Small intestine (tissue), 7 donors: ENCODE measurements at regions not wholly inside any gene's neighbourhood (a gene's known extent, or its start where the extent isn't known, plus 50 kb on each side); places are given as distances from the start of the nearest gene placed in this dataset.

ENCODE experiments used
- DNase-seq, 2 donors: peaks; one replicate each; pipeline versions ENCODE4 v3.0.0 to v3.0.0-alpha.2; 2013
- FAIRE-seq: peaks from 2 replicates; lab custom pipeline; 2012; peaks lifted over from hg19 to GRCh38; lab: Jason Lieb, UNC
- H3K27ac ChIP-seq, 3 donors: one replicate each; pipeline ENCODE4 v1.5.1; 2013; ENCODE audit warnings: low read length in 2 of 3, mild to moderate bottlenecking in 2 of 3, control low read depth in 1 of 3, inconsistent platforms in 1 of 3, low read depth in 1 of 3, moderate library complexity in 1 of 3
- H3K27me3 ChIP-seq, 3 donors: one replicate each; pipeline ENCODE4 v1.6.1; 2013; ENCODE audit warnings: low read length in 3 of 3, inconsistent platforms in 1 of 3; ENCODE audit not compliant: control insufficient read depth in 3 of 3, insufficient read depth in 3 of 3
- H3K36me3 ChIP-seq, 3 donors: one replicate each; pipeline ENCODE4 v1.6.1; 2013; ENCODE audit warnings: low read length in 3 of 3, inconsistent platforms in 1 of 3, low read depth in 1 of 3, mild to moderate bottlenecking in 1 of 3, moderate library complexity in 1 of 3; ENCODE audit not compliant: control insufficient read depth in 3 of 3, insufficient read depth in 2 of 3
- H3K4me1 ChIP-seq, 3 donors: one replicate each; pipeline ENCODE4 v1.6.1; 2013; ENCODE audit warnings: low read length in 2 of 3, inconsistent platforms in 1 of 3, low read depth in 1 of 3, mild to moderate bottlenecking in 1 of 3, moderate library complexity in 1 of 3; ENCODE audit not compliant: control insufficient read depth in 3 of 3, insufficient read depth in 2 of 3
- H3K4me3 ChIP-seq, 3 donors: one replicate each; pipeline ENCODE4 v1.5.1; 2013; ENCODE audit warnings: low read length in 3 of 3, control low read depth in 1 of 3, inconsistent platforms in 1 of 3, low read depth in 1 of 3, mild to moderate bottlenecking in 1 of 3, moderate library complexity in 1 of 3
- H3K9me3 ChIP-seq, 2 donors: one replicate each; pipeline ENCODE4 v1.6.1; 2013; ENCODE audit warnings: low read depth in 1 of 2, low read length in 1 of 2; ENCODE audit not compliant: control insufficient read depth in 2 of 2, insufficient read depth in 1 of 2
- WGBS, 3 donors: extraction: QIAGEN DNeasy Blood & Tissue Kit; methylation state at CpG; one replicate each; pipeline ENCODE4 v1.1.7; 2013; 5-methylcytosine and 5-hydroxymethylcytosine counted together
- donor health status: healthy with polysubstance abuse.
- donor health status: control.
- donor health status: control.
- donor health status: Bipolar disorder and iron deficiency.
- donor health status: healthy.

DNA sequence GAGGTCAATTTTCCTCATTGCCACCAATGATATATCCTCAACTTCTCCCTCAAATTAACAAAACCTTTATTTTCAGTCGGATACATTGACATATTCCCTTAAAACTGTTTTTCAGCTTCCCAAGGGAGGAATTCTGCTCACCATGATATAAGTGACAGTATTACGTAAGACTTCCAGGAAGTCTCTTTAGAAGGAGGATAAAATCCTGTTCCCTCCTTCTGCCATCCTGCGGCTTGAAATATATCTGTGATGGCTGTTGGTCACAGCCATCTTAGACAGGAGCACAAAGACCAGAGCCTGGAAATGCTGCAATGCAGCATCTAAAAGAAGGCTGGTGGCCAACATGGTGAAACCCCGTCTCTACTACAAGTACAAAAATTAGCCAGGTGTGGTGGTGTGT is 270.4 kb downstream of the GPATCH2 start:
- WGBS, 3 donors = 90 to 92% (median 92%) methylated on average over 4 of the region's 4 CpGs
- DNase-seq = no peak
- H3K9me3 ChIP-seq = no peaks in the 10 kb centered on the region
- H3K36me3 ChIP-seq = no peaks in the 10 kb centered on the region
- H3K27me3 ChIP-seq = no peaks in the 10 kb centered on the region
- no peak for FAIRE-seq
- no peak overlapping the region for H3K4me3 ChIP-seq
- H3K4me1 ChIP-seq = peaks cover 0 to 9% (median 0%) of the 10 kb centered on the region in 3 donors
- H3K27ac ChIP-seq = no peak overlapping the region

DNA sequence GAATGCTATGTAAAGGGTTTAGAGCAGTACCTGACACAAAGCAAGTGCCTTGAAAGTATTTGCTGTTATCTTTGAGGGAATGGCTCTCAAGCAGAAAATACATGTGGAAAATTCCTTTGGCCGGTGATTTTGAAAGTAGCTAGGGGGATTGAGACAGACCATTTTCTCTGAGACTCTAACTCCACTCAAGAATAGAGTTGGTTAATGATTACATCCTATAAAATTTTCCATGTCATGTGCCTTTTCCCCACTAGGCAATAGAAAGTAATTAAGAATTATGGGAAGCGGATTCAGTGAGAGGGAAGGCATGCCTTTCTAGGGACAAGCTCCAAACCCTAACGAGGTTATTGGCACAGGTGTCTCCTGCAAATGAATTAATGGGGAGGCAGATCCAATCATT is 276.0 kb downstream of the GPATCH2 start:
- peak; percentile 21 to 84 for DNase-seq
- Histone ChIP-seq H3K27me3 (no peaks in the 10 kb centered on the region), H3K9me3 (no peaks in the 10 kb centered on the region), H3K4me3 (no peak overlapping the region), H3K4me1 (peaks cover 4 to 24% (median 5%) of the 10 kb centered on the region in 3 donors), H3K36me3 (no peaks in the 10 kb centered on the region), H3K27ac (peak overlapping the region in 1 of 3 donors; percentile 75)
- WGBS, 3 donors = 18 to 62% (median 27%) methylated on average over 3 of the region's 3 CpGs
- FAIRE-seq = no peak

DNA sequence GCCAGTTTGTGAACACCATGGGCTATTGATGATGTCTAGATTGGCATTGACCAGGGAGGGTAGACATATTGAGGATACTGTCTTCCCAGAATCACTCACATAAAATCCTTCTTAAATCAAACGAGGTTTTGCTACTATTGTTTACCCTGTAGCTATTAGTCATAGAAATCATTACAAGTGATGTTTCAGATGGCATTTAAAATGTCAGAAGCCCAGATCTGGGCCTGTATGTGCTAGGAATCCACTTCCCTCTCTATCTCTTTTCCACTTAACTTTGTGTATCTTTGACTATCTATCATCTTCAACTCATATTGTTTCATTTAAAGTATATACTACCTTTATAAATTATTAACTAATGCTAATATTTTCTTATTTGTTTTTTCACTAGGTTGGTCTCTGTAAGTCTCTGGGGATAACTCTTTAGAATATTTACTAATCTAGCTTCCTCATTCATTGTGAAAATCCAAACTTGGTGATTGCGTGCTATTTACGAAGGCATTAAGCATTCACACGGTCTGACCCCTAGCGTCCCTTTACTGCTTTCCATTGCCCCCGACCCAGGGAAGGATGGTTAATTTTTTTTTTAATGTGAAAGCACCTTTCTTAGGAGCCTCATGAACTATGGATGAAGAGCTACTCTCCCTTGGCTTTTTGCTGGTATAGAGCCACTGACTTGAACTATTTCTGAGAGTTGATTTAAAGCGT is 281.8 kb downstream of the GPATCH2 start:
- H3K9me3 ChIP-seq = no peaks in the 10 kb centered on the region
- DNase-seq (no peak), FAIRE-seq (no peak)
- no peaks in the 10 kb centered on the region for H3K36me3 ChIP-seq
- H3K27me3 ChIP-seq = no peaks in the 10 kb centered on the region
- no peak overlapping the region for H3K4me3 ChIP-seq
- 63 to 70% (median 69%) methylated on average over 7 of the region's 7 CpGs for WGBS, 3 donors
- no peak overlapping the region for H3K27ac ChIP-seq
- H3K4me1 ChIP-seq = peaks cover 0 to 3% (median 0%) of the 10 kb centered on the region in 3 donors

DNA sequence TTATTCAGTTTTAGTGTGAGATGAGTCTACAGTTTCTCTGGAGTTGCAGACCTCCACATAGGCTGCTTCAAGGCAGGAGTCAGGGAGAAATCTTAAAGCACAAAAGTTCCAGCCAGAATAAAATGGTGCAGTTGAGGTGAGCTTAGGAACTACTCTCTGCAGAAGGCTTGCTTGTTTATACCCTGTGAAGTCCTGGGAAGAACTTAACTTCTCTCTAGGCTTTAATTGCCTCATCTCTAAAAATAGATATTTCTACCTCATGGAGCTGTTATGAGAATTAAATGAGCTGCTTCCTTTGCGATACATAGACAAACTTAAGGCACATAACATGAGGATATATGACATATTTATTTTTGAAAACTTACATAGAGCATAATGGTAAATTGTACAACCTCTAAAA is 286.2 kb downstream of the GPATCH2 start:
- H3K27me3 ChIP-seq = no peaks in the 10 kb centered on the region
- FAIRE-seq = no peak

DNA sequence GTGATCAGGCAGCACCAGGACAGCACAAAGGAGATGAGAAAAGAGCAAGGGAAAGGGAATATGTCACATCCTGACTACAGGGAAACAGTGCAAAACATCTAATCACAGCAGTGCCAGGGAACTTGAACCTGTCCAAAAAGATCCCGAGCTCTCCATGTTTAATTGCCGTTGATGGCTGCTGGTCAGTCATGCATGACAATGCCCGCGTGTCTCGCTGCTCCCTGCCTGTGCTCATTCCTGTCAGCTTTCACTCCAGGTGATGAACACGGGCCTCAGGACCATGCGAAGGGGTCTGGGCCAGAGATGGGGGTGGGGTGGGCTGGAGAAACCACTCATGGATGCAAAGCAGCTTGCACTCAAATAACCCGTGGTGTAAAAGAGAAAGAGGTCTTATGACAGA is 287.0 kb downstream of the GPATCH2 start:
- H3K4me3 ChIP-seq = no peak overlapping the region
- H3K4me1 ChIP-seq = no peaks in the 10 kb centered on the region
- no peaks in the 10 kb centered on the region for H3K36me3 ChIP-seq
- no peaks in the 10 kb centered on the region for H3K9me3 ChIP-seq
- H3K27ac ChIP-seq = no peak overlapping the region
- FAIRE-seq = no peak
- no peaks in the 10 kb centered on the region for H3K27me3 ChIP-seq
- DNase-seq = no peak
- 83 to 94% (median 86%) methylated on average over 8 of the region's 8 CpGs for WGBS, 3 donors

More for the DNA sequence above, 286.2 kb downstream of the GPATCH2 start:
- no peaks in the 10 kb centered on the region for H3K4me1 ChIP-seq
- H3K27ac ChIP-seq = no peak overlapping the region
- H3K9me3 ChIP-seq = no peaks in the 10 kb centered on the region
- WGBS, 3 donors = 91 to 100% (median 97%) methylated on average over 1 of the region's 1 CpG
- no peaks in the 10 kb centered on the region for H3K36me3 ChIP-seq
- H3K4me3 ChIP-seq = no peak overlapping the region
- no peak for DNase-seq

DNA sequence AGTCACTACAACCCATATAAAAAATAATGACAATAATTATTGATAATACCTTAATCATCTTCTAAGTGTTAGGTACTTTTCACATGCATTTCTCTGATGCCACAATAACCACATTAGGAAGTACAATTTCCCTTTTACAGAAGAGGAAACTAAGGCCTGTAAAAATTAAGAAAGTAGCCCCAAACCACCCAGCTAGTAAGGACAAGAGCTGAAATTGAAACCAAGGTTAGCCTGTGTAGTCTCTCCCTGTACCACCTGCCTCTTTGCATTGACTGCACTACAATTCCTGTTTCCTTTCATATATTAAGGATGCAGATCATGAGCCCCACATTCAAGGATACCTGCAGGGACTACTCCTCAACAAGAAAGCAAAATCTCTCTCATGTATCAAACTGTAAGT is 288.8 kb downstream of the GPATCH2 start:
- H3K4me3 ChIP-seq = no peak overlapping the region
- no peaks in the 10 kb centered on the region for H3K9me3 ChIP-seq
- no peak for FAIRE-seq
- H3K27ac ChIP-seq = no peak overlapping the region
- no peaks in the 10 kb centered on the region for H3K27me3 ChIP-seq
- no peaks in the 10 kb centered on the region for H3K36me3 ChIP-seq
- no peak for DNase-seq
- H3K4me1 ChIP-seq = no peaks in the 10 kb centered on the region

DNA sequence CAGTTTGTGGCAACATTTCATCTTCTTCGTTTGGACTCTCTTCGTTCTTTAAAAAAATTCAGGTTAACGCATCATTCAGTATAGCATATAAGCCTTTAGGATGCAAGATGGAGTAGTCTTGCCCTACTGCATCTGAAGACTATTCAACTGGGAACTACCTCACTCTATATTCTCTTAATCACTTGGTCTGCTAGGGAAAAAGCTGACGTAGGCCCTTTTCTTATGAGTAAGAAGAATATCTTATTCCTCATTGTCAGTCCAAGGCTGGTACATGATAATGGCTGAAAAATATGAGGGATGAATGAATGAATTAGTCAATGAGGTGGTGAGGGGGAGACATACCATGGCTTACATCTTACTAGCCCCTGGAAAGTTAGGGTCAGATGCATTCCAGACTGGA is 294.2 kb downstream of the GPATCH2 start:
- no peaks in the 10 kb centered on the region for H3K27me3 ChIP-seq
- DNase-seq (no peak), FAIRE-seq (no peak)
- no peak overlapping the region for H3K4me3 ChIP-seq
- no peak overlapping the region for H3K27ac ChIP-seq
- no peaks in the 10 kb centered on the region for H3K9me3 ChIP-seq
- WGBS, 3 donors = 93 to 97% (median 94%) methylated on average over 4 of the region's 4 CpGs
- no peaks in the 10 kb centered on the region for H3K36me3 ChIP-seq
- H3K4me1 ChIP-seq = no peaks in the 10 kb centered on the region

DNA sequence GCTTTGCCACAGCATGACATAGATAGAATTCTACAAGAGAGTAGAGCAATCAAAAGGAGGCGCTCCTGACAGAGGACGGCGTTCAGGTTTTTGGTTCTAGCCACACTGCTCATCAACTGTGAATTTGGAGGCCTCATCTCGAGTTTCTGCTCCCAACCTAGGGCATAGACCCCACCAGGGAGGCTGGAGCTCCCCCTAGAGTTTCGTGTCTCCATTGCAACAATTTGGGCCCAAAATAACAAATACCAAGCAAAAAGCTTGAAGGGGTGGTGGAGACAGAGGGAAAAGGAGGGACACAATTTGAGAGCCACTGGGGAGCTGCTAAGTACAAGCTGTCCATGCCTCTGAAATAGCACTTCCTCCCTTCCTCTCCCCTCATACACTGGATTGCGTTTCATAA is 297.0 kb downstream of the GPATCH2 start:
- H3K4me1 ChIP-seq = no peaks in the 10 kb centered on the region
- FAIRE-seq (no peak), DNase-seq (peak; percentile 12 to 45)
- H3K9me3 ChIP-seq = peaks cover 0 to 10% of the 10 kb centered on the region in 2 donors
- H3K27ac ChIP-seq = no peak overlapping the region
- H3K27me3 ChIP-seq = no peaks in the 10 kb centered on the region
- H3K4me3 ChIP-seq = no peak overlapping the region
- WGBS, 3 donors = 57 to 65% (median 60%) methylated on average over 6 of the region's 6 CpGs
- no peaks in the 10 kb centered on the region for H3K36me3 ChIP-seq
